Inflammatory macrophage treated with lipopolysaccharide for 4 hours (primary cell): ENCODE measurements at regions not wholly inside any gene's neighbourhood (a gene's known extent, or its start where the extent isn't known, plus 50 kb on each side); places are given as distances from the start of the nearest gene placed in this dataset.

Experiments
- DNase-seq: peaks from one replicate; pipeline ENCODE4 v3.0.0-alpha.2; 2020

GRCh38 chr9:26371236-26371635 lies 521.4 kb downstream of the CAAP1 start:
- DNase-seq: no peak

DNA sequence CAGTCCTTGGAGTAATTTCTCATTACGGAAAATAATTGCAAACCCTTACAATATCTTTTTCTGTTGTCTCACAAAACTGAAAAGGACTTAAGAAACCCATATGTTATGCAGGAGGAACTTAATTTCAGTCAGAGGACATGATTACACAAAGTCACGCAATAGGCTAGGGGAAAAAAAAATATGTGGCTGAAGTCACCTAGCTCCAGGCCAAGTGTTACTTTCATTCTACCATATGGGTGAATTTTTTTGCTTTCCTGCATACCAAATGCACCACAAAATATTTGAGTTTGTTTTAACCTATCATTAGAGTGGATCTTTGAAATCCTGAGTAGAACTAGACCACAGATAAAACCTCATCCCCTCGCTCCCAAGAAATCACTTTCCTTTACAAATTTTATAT lies 523.5 kb downstream of the CAAP1 start:
- DNase-seq: no peak

- DNase-seq: no peak
Measured at GRCh38 chr9:26368241-26368640, 524.4 kb downstream of the CAAP1 start.

GRCh38 chr9:26361010-26361409 lies 531.6 kb downstream of the CAAP1 start:
- no peak for DNase-seq

- no peak for DNase-seq
Measured at GRCh38 chr9:26358836-26359235, 533.8 kb downstream of the CAAP1 start.

DNA sequence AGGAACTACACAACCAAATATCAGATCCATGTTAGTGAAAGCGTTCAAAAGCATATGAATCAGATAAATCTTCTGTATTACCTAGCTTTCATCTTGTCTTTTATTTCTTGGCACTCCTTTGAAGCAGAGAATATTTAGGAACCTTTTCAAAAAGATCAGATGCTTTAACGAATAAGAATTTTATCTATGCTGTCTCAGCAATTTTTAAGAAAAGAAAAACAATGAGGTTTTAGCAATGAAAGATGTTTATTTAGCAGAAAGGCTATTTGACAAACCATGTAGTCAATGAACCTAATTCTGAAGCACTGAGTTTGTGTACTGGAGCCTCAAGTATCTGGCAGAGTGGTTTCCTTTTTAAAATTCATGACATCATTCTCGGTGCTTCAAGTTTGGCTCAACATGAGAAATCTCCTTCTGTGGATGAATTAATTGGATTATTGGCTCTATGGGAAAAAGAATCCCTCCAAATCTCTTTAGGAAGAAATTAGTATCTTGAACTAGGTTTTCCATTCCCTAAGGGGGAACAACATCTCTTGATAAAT lies 534.7 kb downstream of the CAAP1 start:
- DNase-seq: no peak

GRCh38 chr9:26356491-26356890 lies 536.1 kb downstream of the CAAP1 start:
- no peak for DNase-seq

DNA sequence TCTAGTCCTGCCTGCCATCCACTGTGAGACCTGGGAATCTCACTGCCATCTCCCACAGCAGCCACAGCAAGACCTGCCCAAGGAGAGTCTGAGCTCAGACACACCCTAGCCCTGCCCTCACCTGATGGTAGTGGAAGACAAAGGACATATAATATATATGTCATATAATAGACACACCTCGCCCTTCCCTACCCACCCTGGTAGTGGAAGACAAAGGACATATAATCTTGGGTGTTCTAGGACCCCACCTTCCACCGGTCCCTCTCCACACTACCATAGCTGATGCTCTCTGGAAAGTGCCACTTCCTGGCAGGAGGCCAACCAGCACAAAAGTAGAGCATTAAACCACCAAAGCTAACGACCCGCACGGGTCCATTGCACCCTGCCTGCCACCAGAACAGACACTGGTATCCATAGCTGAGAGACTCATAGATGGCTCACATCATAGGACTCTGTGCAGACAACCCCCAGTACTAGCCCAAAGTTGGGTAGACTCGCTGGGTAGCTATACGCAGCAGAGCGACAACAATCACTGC lies 545.6 kb downstream of the CAAP1 start:
- no peak for DNase-seq

DNA sequence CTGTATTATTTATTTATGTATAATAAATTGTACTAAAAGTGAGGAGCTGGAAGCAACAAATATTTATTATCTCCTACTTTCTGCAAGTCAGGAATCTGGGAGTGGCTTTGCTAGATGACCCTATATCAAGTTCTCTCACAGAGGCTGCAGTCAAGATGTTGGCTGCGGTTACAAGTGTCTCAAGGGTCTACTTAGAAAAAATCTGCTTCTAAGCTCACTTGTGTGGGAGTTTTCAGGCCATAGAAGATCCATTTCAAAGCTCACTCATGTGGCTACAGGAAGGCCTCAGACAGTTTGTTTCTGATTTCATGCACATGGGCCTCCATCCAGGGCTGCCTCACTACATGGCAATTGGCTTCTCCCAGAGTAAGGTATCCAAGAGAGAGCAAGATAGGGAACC lies 551.1 kb downstream of the CAAP1 start:
- no peak for DNase-seq

GRCh38 chr9:26339796-26340195 lies 552.8 kb downstream of the CAAP1 start:
- no peak for DNase-seq

GRCh38 chr9:26335116-26335515 lies 557.5 kb downstream of the CAAP1 start:
- DNase-seq: no peak

GRCh38 chr9:26334706-26335105 lies 557.9 kb downstream of the CAAP1 start:
- DNase-seq: no peak

GRCh38 chr9:26331223-26331622 lies 561.4 kb downstream of the CAAP1 start:
- no peak for DNase-seq

DNA sequence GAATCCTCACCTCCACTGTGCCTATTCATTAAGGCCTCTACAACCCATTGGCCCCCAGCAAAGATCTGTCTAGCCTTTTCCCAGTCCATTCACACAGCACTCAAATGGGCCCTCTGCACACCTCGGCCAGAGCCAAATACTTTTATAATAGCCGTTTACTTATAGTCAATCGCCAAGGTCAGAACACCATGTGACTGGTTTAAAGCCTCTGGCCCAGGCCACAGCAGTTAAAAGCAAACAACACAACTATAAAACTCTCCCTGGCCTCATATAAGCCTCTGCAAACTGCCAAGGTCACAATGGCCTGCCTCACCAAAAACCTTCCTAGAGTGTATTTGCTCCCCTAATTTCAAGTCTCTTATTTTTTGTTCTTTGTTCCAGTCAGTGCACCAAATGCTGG lies 562.6 kb downstream of the CAAP1 start:
- DNase-seq: no peak

- DNase-seq: peak; percentile 30
Measured at GRCh38 chr9:26326563-26326962, 566.0 kb downstream of the CAAP1 start.

DNA sequence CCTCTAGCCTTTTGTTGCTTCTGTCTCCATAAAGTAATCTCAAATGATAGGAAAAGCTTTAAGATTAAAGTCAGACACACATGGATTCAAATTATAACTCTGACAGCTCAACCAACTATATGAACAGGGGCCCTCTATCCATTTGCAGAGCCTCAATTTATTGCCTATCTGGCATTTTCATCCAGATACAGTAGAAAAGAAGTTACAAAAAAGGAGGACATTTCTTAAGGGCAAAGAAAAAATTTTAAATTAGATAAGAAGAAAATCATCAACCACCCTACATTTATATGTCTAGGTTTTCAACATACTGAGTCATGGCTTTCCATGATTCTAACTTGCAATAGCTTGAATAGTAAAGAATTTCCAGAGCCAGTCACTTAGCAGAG lies 567.2 kb downstream of the CAAP1 start:
- DNase-seq: no peak

DNA sequence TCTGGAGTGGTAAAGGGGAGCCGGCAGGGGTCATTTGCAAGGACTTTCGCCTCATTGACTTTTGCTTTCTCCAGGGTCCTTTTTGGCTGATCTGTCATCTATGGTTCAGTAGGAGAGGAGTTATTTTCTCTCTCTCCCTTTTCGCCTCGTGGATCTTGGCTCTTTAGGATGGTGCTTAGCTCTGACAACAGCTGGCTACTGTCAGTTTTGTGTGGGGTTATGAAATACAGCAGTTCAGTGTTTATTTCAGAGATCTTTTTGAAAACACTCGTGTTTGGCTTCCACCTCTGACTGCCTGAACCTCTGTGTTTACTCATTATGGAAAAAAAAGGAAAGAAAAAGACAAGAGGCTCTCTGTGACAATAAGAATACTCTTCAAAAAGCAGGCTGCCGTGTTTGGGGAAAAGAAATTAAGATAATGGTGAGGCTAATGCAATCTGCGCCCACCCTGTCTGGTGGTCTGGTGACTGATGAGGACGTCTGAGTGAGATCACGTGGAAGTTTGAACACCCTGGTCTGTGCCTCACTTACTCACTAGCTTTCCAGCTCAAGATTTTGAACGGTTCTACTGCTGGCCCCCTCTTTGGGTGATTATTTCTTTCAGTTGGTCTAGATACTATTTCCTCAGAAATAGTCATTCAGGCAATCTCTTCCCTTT lies 567.7 kb downstream of the CAAP1 start:
- DNase-seq: no peak

DNA sequence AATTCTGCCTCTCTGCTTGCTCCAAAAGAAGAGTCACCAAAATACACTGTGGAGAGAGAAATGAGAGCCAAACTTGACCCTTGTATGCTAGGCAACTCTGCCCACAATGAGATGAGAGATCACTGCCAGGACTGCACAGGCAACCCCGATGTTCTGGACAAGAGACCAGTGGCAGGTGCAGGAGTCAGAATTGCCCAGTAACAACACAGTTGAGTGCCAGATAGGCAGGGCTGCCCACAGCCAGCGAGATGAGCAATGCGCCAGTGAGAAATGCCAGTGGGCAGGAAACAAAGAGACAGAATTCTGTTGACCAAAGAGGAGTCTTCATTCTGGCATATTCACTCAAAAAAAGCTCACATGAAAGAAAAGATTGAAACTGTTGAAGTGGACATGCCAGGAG lies 570.7 kb downstream of the CAAP1 start:
- DNase-seq: no peak

- no peak for DNase-seq
Measured at GRCh38 chr9:26319859-26320258, 572.7 kb downstream of the CAAP1 start.

- no peak for DNase-seq
Measured at GRCh38 chr9:26313108-26313507, 579.5 kb downstream of the CAAP1 start.

GRCh38 chr9:26311463-26311995 lies 581.1 kb downstream of the CAAP1 start:
- no peak for DNase-seq

DNA sequence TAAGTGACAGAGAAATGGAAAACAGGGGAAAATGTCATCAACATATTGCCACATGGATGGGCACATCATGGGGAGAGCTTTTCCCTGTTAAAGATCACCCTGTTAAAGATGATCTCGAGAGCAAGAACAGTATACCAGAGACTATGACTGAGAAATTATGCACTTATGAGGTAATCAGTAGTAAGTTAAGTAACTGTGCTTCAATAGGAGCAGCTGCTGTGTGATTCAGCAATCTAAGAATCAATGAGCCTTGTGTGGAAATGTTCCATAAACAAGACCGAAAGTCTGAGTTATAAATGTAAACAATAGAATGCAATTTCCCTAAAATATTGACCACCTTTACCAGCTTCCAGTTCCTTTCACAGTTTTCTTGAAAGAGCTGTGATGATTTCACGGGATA lies 582.3 kb downstream of the CAAP1 start:
- DNase-seq: no peak

GRCh38 chr9:26308328-26308727 lies 584.3 kb downstream of the CAAP1 start:
- DNase-seq: no peak

GRCh38 chr9:26301659-26302058 lies 590.9 kb downstream of the CAAP1 start:
- DNase-seq: no peak

DNA sequence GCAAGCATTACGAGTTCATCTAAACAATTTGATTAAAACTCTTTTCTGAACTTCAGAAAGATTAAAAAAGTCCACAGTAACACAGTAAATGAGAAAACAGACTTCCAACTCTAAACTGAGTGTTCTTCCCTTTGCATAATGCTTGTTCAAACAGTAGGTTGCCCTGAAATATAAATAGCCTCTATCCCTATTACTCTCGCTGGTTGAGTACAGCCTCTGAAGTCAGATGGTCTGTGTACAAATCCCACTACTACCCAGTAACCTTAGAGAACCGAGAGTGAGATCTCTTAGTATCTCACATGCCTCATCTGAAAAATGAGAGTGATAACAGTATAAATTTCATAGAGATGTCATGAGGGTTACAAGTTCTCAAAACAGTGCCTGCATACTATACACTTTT lies 591.6 kb downstream of the CAAP1 start:
- DNase-seq: no peak
